ENCODE measurements at regions not wholly inside any gene's neighbourhood (a gene's known extent, or its start where the extent isn't known, plus 50 kb on each side); places are given as distances from the start of the nearest gene placed in this dataset.
A peak's percentile ranks its signal among the peaks of the same experiment; 100 is the strongest.
"Not testable (repeated sequence)": the region's sequence is repeated elsewhere in the genome, so short reads cannot be mapped to it uniquely, and the experiment has no call there.

- H4K8ac ChIP-seq (ENCODE audit: extremely low read depth, insufficient read depth, low read length); H3K4me3 ChIP-seq (ENCODE audit: extremely low read depth in 1 of 4, insufficient read depth in 2 of 4, low read depth in 3 of 4, low read length in 4 of 4); H3K23ac ChIP-seq (ENCODE audit: insufficient read length); H2BK120ac ChIP-seq (replicated peaks; ENCODE audit: low read depth, low read length); H3K9ac ChIP-seq (replicated peaks in 1 of 4; ENCODE audit: extremely low read depth in 1 of 4, low read depth in 3 of 4, low read length in 3 of 4); H4K5ac ChIP-seq (ENCODE audit: insufficient read length, low read depth, low read length); H2BK5ac ChIP-seq (ENCODE audit: low read depth, low read length); H3K27ac ChIP-seq (ENCODE audit: low read depth, low read length); H4K91ac ChIP-seq (replicated peaks; ENCODE audit: insufficient read length, low read length); H3K9me3 ChIP-seq (ENCODE audit: insufficient read depth in 2 of 2, low read depth in 1 of 2, low read length in 1 of 2); H3K56ac ChIP-seq (replicated peaks; ENCODE audit: insufficient read length, low read depth, low read length); H3K79me2 ChIP-seq (ENCODE audit: control insufficient read depth in 1 of 2, insufficient read depth in 2 of 2, low read length in 2 of 2); H3K4me2 ChIP-seq (ENCODE audit: insufficient read depth in 1 of 2, low read depth in 2 of 2, low read length in 2 of 2); H3K23me2 ChIP-seq (ENCODE audit: low read depth, low read length); H3K79me1 ChIP-seq (ENCODE audit: low read depth, low read length); H3K18ac ChIP-seq (ENCODE audit: extremely low read depth, low read length); H3K27me3 ChIP-seq (replicated peaks in 1 of 4; ENCODE audit: control insufficient read depth in 3 of 4, extremely low read depth in 1 of 4, insufficient read depth in 3 of 4, low read length in 3 of 4); H3K4ac ChIP-seq (replicated peaks; ENCODE audit: insufficient read length, low read depth, low read length); H3K36me3 ChIP-seq (ENCODE audit: control insufficient read depth in 2 of 4, insufficient read depth in 4 of 4, low read length in 3 of 4); H2AK5ac ChIP-seq (ENCODE audit: low read depth, low read length); FAIRE-seq; H3K4me1 ChIP-seq (replicated peaks in 1 of 4; ENCODE audit: control insufficient read depth in 3 of 4, insufficient read depth in 4 of 4, low read length in 3 of 4); H2AFZ ChIP-seq (ENCODE audit: low read length); H2BK20ac ChIP-seq (ENCODE audit: low read length); H4K20me1 ChIP-seq (replicated peaks in 1 of 2; ENCODE audit: control insufficient read depth in 1 of 2, insufficient read depth in 2 of 2, low read length in 2 of 2); DNase-seq (ENCODE audit: low read depth in 1 of 2, low spot score in 2 of 2); H3K14ac ChIP-seq (ENCODE audit: insufficient read length): not testable (repeated sequence)
- ChIA-PET CTCF (ENCODE audit: partially characterized antibody) (interaction anchor here (0.7 to 0.8 kb wide), 2 partner anchors 10 to 382 kb away, joined by 3 read pairs; no protein-coding TSS in a partner anchor), POLR2A (ENCODE audit: partially characterized antibody) (interaction anchor here (0.9 kb wide), 1 partner anchor 16 kb away, joined by 3 read pairs; no protein-coding TSS in a partner anchor)
- peak overlapping the region; percentile 50; the same call in 1 of the 2 replicates for H2BK12ac ChIP-seq (ENCODE audit: low read depth, low read length)
- 85% methylated on average over 7 of the region's 7 CpGs; no CpG with 5 or more reads in 1 of the 2 experiments for WGBS, 2 experiments (ENCODE audit: extremely low coverage in 1 of 2, insufficient coverage in 1 of 2, insufficient read length in 1 of 2, insufficient replicate concordance in 2 of 2, low coverage in 1 of 2, low lambda C conversion rate in 2 of 2, missing lambda C conversion rate in 1 of 2)
- H2BK15ac ChIP-seq (ENCODE audit: low read length), result peak overlapping the region; percentile 88
Measured at GRCh38 chr22:27607750-27608149, 193.8 kb downstream of the MN1 start.

Data from H1 (cell line).